SJCRH30 (cell line): ENCODE measurements at regions not wholly inside any gene's neighbourhood (a gene's known extent, or its start where the extent isn't known, plus 50 kb on each side); places are given as distances from the start of the nearest gene placed in this dataset.

Experiments
- DNase-seq, 2 experiments: peaks; one replicate each; pipeline ENCODE4 v3.0.0-alpha.2; 2015 to 2020
- H3K27ac ChIP-seq: fragments of 250-450 bp; sonication (Bioruptor Pico); 2 replicates; pipeline ENCODE4 v1.5.1; 2020; ENCODE audit warnings: mild to moderate bottlenecking, moderate library complexity
- H3K27me3 ChIP-seq: fragments of 250-450 bp; sonication (Bioruptor Pico); 2 replicates; pipeline ENCODE4 v1.5.1; 2020; ENCODE audit warnings: mild to moderate bottlenecking, moderate library complexity
- H3K36me3 ChIP-seq: fragments of 250-450 bp; sonication (Bioruptor Pico); 2 replicates; pipeline ENCODE4 v1.5.1; 2020; ENCODE audit warnings: mild to moderate bottlenecking, moderate library complexity
- H3K4me1 ChIP-seq: fragments of 250-450 bp; sonication (Bioruptor Pico); 2 replicates; pipeline ENCODE4 v1.5.1; 2020; ENCODE audit warnings: mild to moderate bottlenecking, moderate library complexity
- H3K4me3 ChIP-seq: fragments of 250-450 bp; sonication (Bioruptor Pico); 2 replicates; pipeline ENCODE4 v1.5.1; 2020; ENCODE audit warnings: mild to moderate bottlenecking, moderate library complexity
- H3K9me3 ChIP-seq: fragments of 250-450 bp; sonication (Bioruptor Pico); replicated peaks from 2 replicates; pipeline ENCODE4 v1.5.1; 2020; ENCODE audit warnings: mild to moderate bottlenecking, moderate library complexity

GRCh38 chr14:89635615-89636014 lies 218.6 kb upstream of the FOXN3 start:
- DNase-seq: no peak
- H3K27me3 ChIP-seq: no peaks in the 10 kb centered on the region
- no peaks in the 10 kb centered on the region; the same call in 1 of the 2 replicates for H3K9me3 ChIP-seq

GRCh38 chr14:89634037-89634436 lies 217.0 kb upstream of the FOXN3 start:
- H3K4me3 ChIP-seq: no peak overlapping the region
- no peaks in the 10 kb centered on the region for H3K27me3 ChIP-seq
- H3K36me3 ChIP-seq: no peaks in the 10 kb centered on the region
- no peak overlapping the region for H3K27ac ChIP-seq
- peaks cover 14% of the 10 kb centered on the region for H3K4me1 ChIP-seq
- H3K9me3 ChIP-seq: no peaks in the 10 kb centered on the region
- DNase-seq: no peak

More at GRCh38 chr14:89635615-89636014, 218.6 kb upstream of the FOXN3 start:
- no peak overlapping the region for H3K4me3 ChIP-seq
- no peaks in the 10 kb centered on the region for H3K36me3 ChIP-seq
- H3K4me1 ChIP-seq: peaks cover 7% of the 10 kb centered on the region
- no peak overlapping the region for H3K27ac ChIP-seq

GRCh38 chr14:89630101-89630829 lies 213.2 kb upstream of the FOXN3 start:
- Histone ChIP-seq H3K9me3 (no peaks in the 10 kb centered on the region; the same call in 1 of the 2 replicates), H3K27ac (peak overlapping the region; percentile 50), H3K4me3 (no peak overlapping the region), H3K36me3 (no peaks in the 10 kb centered on the region), H3K27me3 (no peaks in the 10 kb centered on the region), H3K4me1 (peaks cover 25% of the 10 kb centered on the region)
- DNase-seq: peak in 1 of 2 experiments; percentile 14

GRCh38 chr14:89629383-89629782 lies 212.3 kb upstream of the FOXN3 start:
- Histone ChIP-seq H3K9me3 (no peaks in the 10 kb centered on the region; the same call in 1 of the 2 replicates), H3K36me3 (no peaks in the 10 kb centered on the region), H3K4me1 (peaks cover 30% of the 10 kb centered on the region), H3K27me3 (no peaks in the 10 kb centered on the region), H3K4me3 (no peak overlapping the region), H3K27ac (no peak overlapping the region)
- DNase-seq: no peak

- H3K27ac ChIP-seq: no peak overlapping the region
- peaks cover 30% of the 10 kb centered on the region for H3K4me1 ChIP-seq
- no peak for DNase-seq
- H3K36me3 ChIP-seq: no peaks in the 10 kb centered on the region
- no peak overlapping the region for H3K4me3 ChIP-seq
- H3K27me3 ChIP-seq: no peaks in the 10 kb centered on the region
- no peaks in the 10 kb centered on the region; the same call in 1 of the 2 replicates for H3K9me3 ChIP-seq
These were observed 211.5 kb upstream of the FOXN3 start for GRCh38 chr14:89628521-89628920.

GRCh38 chr14:89626233-89626806 lies 209.3 kb upstream of the FOXN3 start:
- H3K4me1 ChIP-seq: peaks cover 28% of the 10 kb centered on the region
- H3K27ac ChIP-seq: peak overlapping the region; percentile 73
- no peaks in the 10 kb centered on the region for H3K27me3 ChIP-seq
- no peaks in the 10 kb centered on the region; the same call in 1 of the 2 replicates for H3K9me3 ChIP-seq
- H3K36me3 ChIP-seq: no peaks in the 10 kb centered on the region
- DNase-seq: peak in 1 of 2 experiments; percentile 6
- peak overlapping the region; percentile 44; the same call in 1 of the 2 replicates for H3K4me3 ChIP-seq

GRCh38 chr14:89625731-89626232 lies 208.7 kb upstream of the FOXN3 start:
- H3K27me3 ChIP-seq: no peaks in the 10 kb centered on the region
- H3K9me3 ChIP-seq: no peaks in the 10 kb centered on the region; the same call in 1 of the 2 replicates
- peak; percentile 35 to 61 for DNase-seq
- peak overlapping the region; percentile 44 for H3K4me3 ChIP-seq
- peaks cover 25% of the 10 kb centered on the region for H3K4me1 ChIP-seq
- H3K36me3 ChIP-seq: no peaks in the 10 kb centered on the region
- peak overlapping the region; percentile 73 for H3K27ac ChIP-seq

- Histone ChIP-seq H3K36me3 (no peaks in the 10 kb centered on the region), H3K27ac (peak overlapping the region; percentile 73), H3K9me3 (no peaks in the 10 kb centered on the region; the same call in 1 of the 2 replicates), H3K4me3 (peak overlapping the region; percentile 44), H3K4me1 (peaks cover 20% of the 10 kb centered on the region), H3K27me3 (no peaks in the 10 kb centered on the region)
- DNase-seq: peak; percentile 90 to 96
These were observed 208.2 kb upstream of the FOXN3 start for GRCh38 chr14:89625244-89625713.

GRCh38 chr14:89624500-89625156 lies 207.6 kb upstream of the FOXN3 start:
- Histone ChIP-seq H3K27ac (peak overlapping the region; percentile 73), H3K4me1 (peaks cover 17% of the 10 kb centered on the region), H3K27me3 (no peaks in the 10 kb centered on the region), H3K36me3 (no peaks in the 10 kb centered on the region), H3K9me3 (no peaks in the 10 kb centered on the region; the same call in 1 of the 2 replicates), H3K4me3 (peak overlapping the region; percentile 44)
- DNase-seq: peak; percentile 27 to 62

- Histone ChIP-seq H3K36me3 (no peaks in the 10 kb centered on the region), H3K4me3 (no peak overlapping the region), H3K9me3 (no peaks in the 10 kb centered on the region; the same call in 1 of the 2 replicates), H3K27ac (no peak overlapping the region), H3K27me3 (no peaks in the 10 kb centered on the region), H3K4me1 (peaks cover 22% of the 10 kb centered on the region)
- DNase-seq: no peak
These were observed 205.0 kb upstream of the FOXN3 start for GRCh38 chr14:89621791-89622638.

- Histone ChIP-seq H3K27me3 (no peaks in the 10 kb centered on the region), H3K4me1 (peaks cover 22% of the 10 kb centered on the region), H3K9me3 (no peaks in the 10 kb centered on the region), H3K4me3 (no peak overlapping the region), H3K36me3 (no peaks in the 10 kb centered on the region), H3K27ac (no peak overlapping the region)
- DNase-seq: no peak
These were observed 204.0 kb upstream of the FOXN3 start for GRCh38 chr14:89621009-89621421.

GRCh38 chr14:89620436-89620835 lies 203.4 kb upstream of the FOXN3 start:
- Histone ChIP-seq H3K27ac (no peak overlapping the region), H3K27me3 (no peaks in the 10 kb centered on the region)
- DNase-seq: no peak

GRCh38 chr14:89619596-89619995 lies 202.6 kb upstream of the FOXN3 start:
- H3K27ac ChIP-seq: peak overlapping the region; percentile 30
- peak overlapping the region; percentile 71 for H3K4me3 ChIP-seq
- no peak for DNase-seq
- peaks cover 13% of the 10 kb centered on the region for H3K4me1 ChIP-seq
- no peaks in the 10 kb centered on the region for H3K27me3 ChIP-seq
- no peaks in the 10 kb centered on the region for H3K36me3 ChIP-seq
- no peaks in the 10 kb centered on the region for H3K9me3 ChIP-seq

More at GRCh38 chr14:89620436-89620835, 203.4 kb upstream of the FOXN3 start:
- Histone ChIP-seq H3K36me3 (no peaks in the 10 kb centered on the region), H3K4me1 (peaks cover 18% of the 10 kb centered on the region), H3K9me3 (no peaks in the 10 kb centered on the region), H3K4me3 (no peak overlapping the region)
